ENCODE measurements at regions not wholly inside any gene's neighbourhood (a gene's known extent, or its start where the extent isn't known, plus 50 kb on each side); places are given as distances from the start of the nearest gene placed in this dataset.

DNA sequence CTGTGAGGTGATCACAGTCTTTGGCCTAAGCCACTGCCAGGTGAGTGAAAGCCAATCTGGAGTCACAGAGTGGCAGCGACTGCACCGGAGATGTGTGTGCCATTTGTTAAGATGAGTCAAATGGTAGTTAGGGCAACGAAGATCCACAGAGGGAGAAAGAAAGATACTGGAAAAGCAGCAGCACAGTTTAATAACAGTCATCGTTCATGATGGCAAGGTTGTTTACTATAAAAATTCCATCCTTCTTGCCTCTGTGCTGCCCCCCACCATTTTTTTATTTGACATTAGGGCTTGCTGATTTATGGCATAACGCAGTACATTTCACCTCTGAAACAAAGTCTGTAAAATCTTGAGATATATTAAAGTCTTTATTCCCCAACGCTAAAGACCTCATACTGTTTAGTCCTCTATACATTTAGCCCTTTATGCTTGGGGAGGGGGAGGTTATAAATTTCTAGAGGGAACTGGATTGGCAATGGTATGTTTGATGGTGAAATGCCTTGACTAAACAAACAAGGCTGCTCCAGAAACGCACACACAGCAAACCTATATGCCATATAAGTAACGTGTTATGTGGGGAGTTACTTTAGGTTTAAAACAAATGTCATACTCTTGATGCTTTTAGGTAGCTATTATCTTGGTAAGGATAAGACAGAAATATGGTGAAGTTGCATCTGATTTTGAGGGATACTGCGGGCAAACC, 55.8 kb upstream of the ABL1 start:
- Histone ChIP-seq H3K27me3 (ENCODE audit: insufficient read depth, low read length, poor library complexity, severe bottlenecking) (no peaks in the 10 kb centered on the region), H3F3A (ENCODE audit: low read depth) (no peaks in the 10 kb centered on the region), H3K4me1 (ENCODE audit: insufficient read depth, low read length, poor library complexity, severe bottlenecking) (no peaks in the 10 kb centered on the region), H3K9me2 (replicated peaks; ENCODE audit: low read depth, low read length) (no peaks in the 10 kb centered on the region), H3K9me3 (ENCODE audit: insufficient read depth, low read depth, low read length) (no peaks in the 10 kb centered on the region), H3K36me3 (ENCODE audit: insufficient read depth, low read length) (no peaks in the 10 kb centered on the region), H3K4me3 (ENCODE audit: low read length, poor library complexity, severe bottlenecking) (no peak overlapping the region), H3K9ac (ENCODE audit: low read depth, low read length, poor library complexity, severe bottlenecking) (no peak overlapping the region), H3K79me2 (ENCODE audit: insufficient read depth, low read length) (no peaks in the 10 kb centered on the region), H3K4me2 (ENCODE audit: low read depth, low read length, poor library complexity, severe bottlenecking) (no peak overlapping the region), H4K20me1 (ENCODE audit: insufficient read depth, low read length, poor library complexity, severe bottlenecking) (no peaks in the 10 kb centered on the region), H2AFZ (ENCODE audit: low read length) (no peak overlapping the region)
- TF ChIP-seq CTCF (conservative IDR thresholded peaks at IDR 0.05; ENCODE audit: low read length) (no peak), EZH2phosphoT487 (IDR thresholded peaks at IDR 0.05; ENCODE audit: borderline replicate concordance) (no peak)

GRCh38 chr9:130780415-130780814, 54.6 kb upstream of the ABL1 start:
- no peak overlapping the region for H3K9ac ChIP-seq (ENCODE audit: low read depth, low read length, poor library complexity, severe bottlenecking)
- no peak overlapping the region for H3K4me2 ChIP-seq (ENCODE audit: low read depth, low read length, poor library complexity, severe bottlenecking)
- H3K4me3 ChIP-seq (ENCODE audit: low read length, poor library complexity, severe bottlenecking), result no peak overlapping the region
- H3K27me3 ChIP-seq (ENCODE audit: insufficient read depth, low read length, poor library complexity, severe bottlenecking), result no peaks in the 10 kb centered on the region
- no peak overlapping the region for H2AFZ ChIP-seq (ENCODE audit: low read length)
- H3K9me3 ChIP-seq (ENCODE audit: insufficient read depth, low read depth, low read length), result no peaks in the 10 kb centered on the region
- no peaks in the 10 kb centered on the region for H3K4me1 ChIP-seq (ENCODE audit: insufficient read depth, low read length, poor library complexity, severe bottlenecking)
- H3F3A ChIP-seq (ENCODE audit: low read depth), result no peaks in the 10 kb centered on the region
- H3K79me2 ChIP-seq (ENCODE audit: insufficient read depth, low read length), result no peaks in the 10 kb centered on the region
- no peaks in the 10 kb centered on the region for H3K36me3 ChIP-seq (ENCODE audit: insufficient read depth, low read length)
- H4K20me1 ChIP-seq (ENCODE audit: insufficient read depth, low read length, poor library complexity, severe bottlenecking), result no peaks in the 10 kb centered on the region
- H3K9me2 ChIP-seq (replicated peaks; ENCODE audit: low read depth, low read length), result no peaks in the 10 kb centered on the region
- no peak for TF ChIP-seq CTCF (conservative IDR thresholded peaks at IDR 0.05; ENCODE audit: low read length)
- TF ChIP-seq EZH2phosphoT487 (IDR thresholded peaks at IDR 0.05; ENCODE audit: borderline replicate concordance), result no peak

DNA sequence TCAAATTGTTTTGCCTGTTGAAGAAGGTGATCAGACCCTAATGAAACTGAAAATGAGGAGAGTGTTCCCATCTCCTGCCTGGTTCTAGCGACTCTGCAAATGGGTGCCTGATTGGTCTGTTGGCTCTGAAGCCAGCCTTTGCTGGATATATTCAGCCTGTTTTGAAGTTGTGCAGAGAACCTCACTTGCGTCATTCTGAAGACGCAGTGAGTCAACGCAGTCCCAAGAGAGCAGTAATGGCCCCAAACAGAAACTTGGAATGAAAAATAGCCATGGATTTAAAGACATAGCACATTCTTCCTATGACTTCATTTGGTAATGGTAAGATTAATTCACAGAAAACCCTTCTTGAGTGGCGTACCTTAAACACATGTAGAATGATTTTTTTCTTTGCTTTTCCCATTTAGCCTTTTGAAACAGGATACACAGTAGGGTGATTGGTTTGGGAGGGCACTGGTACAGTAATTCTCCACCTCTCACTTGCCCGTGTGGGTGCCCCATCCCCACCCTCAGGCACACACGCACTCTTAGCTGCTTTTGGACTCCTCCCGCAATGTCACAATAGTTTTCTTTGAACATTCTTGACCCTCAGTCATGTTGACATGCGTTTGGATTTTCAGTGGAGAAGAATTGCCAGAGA, 54.1 kb upstream of the ABL1 start:
- Histone ChIP-seq H3K9me3 (ENCODE audit: insufficient read depth, low read depth, low read length) (no peaks in the 10 kb centered on the region), H3K4me2 (ENCODE audit: low read depth, low read length, poor library complexity, severe bottlenecking) (no peak overlapping the region), H4K20me1 (ENCODE audit: insufficient read depth, low read length, poor library complexity, severe bottlenecking) (no peaks in the 10 kb centered on the region), H2AFZ (ENCODE audit: low read length) (no peak overlapping the region), H3K4me1 (ENCODE audit: insufficient read depth, low read length, poor library complexity, severe bottlenecking) (no peaks in the 10 kb centered on the region), H3K4me3 (ENCODE audit: low read length, poor library complexity, severe bottlenecking) (no peak overlapping the region), H3K9ac (ENCODE audit: low read depth, low read length, poor library complexity, severe bottlenecking) (no peak overlapping the region), H3K27me3 (ENCODE audit: insufficient read depth, low read length, poor library complexity, severe bottlenecking) (no peaks in the 10 kb centered on the region), H3K79me2 (ENCODE audit: insufficient read depth, low read length) (no peaks in the 10 kb centered on the region), H3K36me3 (ENCODE audit: insufficient read depth, low read length) (no peaks in the 10 kb centered on the region), H3F3A (ENCODE audit: low read depth) (no peaks in the 10 kb centered on the region), H3K9me2 (replicated peaks; ENCODE audit: low read depth, low read length) (no peaks in the 10 kb centered on the region)
- TF ChIP-seq EZH2phosphoT487 (IDR thresholded peaks at IDR 0.05; ENCODE audit: borderline replicate concordance) (no peak), CTCF (conservative IDR thresholded peaks at IDR 0.05; ENCODE audit: low read length) (no peak)

All from Loucy (cell line).